GM19467 (cell line): ENCODE measurements at regions not wholly inside any gene's neighbourhood (a gene's known extent, or its start where the extent isn't known, plus 50 kb on each side); places are given as distances from the start of the nearest gene placed in this dataset.
"Not testable (repeated sequence)": the region's sequence is repeated elsewhere in the genome, so short reads cannot be mapped to it uniquely, and the experiment has no call there.

Source experiments
- ATAC-seq: cut with Tn5 transposase; IDR thresholded peaks from one replicate; pipeline ENCODE4 v1.9.1; 2021; ENCODE audit warnings: mild to moderate bottlenecking, moderate library complexity; ENCODE audit not compliant: unreplicated experiment

DNA sequence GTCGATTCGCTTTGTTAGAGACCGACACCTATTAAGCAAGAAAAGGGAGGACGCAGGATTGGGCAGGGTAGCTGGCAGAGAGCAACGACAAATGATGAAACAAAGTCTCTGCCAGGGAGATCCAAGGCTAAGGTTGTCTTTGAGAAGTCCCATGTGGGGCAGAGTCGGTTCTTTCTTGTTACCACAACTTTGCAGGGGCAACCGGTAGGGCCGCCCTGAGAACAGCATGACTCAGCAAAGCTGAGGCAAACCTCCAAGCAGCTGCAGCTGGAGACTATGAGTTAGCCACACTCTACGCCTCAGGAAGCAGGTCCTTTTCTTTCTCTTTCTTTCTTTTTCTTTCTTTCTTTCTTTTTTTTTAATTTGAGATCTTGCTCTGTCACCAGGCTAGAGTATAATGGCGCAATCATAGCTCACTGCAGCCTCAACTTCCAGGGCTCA, 452.3 kb upstream of the ID2 start:
- peak; percentile 85 for ATAC-seq

GRCh38 chr2:8230466-8230865, 451.4 kb upstream of the ID2 start:
- ATAC-seq = no peak

GRCh38 chr2:8231902-8232301, 450.0 kb upstream of the ID2 start:
- ATAC-seq = no peak

DNA sequence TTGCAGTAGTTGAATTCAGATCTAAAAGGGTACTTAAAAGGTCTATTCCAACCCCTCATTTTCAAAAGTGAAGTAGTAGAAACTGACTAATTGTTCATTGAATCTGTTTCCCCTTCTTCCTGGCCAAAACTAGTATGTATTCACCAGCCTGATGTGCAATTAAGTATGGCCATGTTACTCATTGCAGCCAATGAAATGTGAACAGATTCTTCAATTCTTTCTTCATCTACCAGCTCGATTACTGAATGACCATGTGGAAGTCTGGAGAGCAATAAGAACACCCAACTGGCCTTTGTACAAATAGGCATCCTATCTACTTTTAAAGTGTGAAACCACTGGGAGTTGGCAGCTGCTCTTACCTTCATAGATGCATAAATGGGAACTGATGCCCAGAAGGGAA, 449.0 kb upstream of the ID2 start:
- no peak for ATAC-seq

GRCh38 chr2:8234253-8234652, 447.6 kb upstream of the ID2 start:
- peak; percentile 20 for ATAC-seq

GRCh38 chr2:8234757-8235374, 447.0 kb upstream of the ID2 start:
- peak; percentile 95 for ATAC-seq

- no peak for ATAC-seq
Measured at GRCh38 chr2:8235419-8235818, 446.4 kb upstream of the ID2 start.

DNA sequence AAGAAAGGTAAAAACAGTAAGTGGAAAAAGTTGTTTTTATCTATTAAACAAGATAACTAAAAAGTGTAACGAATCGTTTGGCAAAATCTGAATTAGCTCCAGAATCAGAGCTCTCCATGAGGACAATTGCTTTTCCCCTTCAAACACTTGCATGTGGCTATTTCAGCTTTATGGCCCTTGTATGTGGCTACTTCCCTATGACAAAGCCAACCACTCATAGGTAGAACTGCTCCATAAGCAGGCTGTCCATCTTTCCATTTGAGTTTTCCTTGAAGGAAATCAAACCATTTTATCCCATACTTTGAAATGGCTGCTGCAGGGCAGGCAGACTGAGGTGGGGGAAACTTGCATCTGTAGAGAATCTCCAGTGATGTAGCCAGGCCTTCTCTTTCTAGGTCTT, 445.5 kb upstream of the ID2 start:
- ATAC-seq = no peak

DNA sequence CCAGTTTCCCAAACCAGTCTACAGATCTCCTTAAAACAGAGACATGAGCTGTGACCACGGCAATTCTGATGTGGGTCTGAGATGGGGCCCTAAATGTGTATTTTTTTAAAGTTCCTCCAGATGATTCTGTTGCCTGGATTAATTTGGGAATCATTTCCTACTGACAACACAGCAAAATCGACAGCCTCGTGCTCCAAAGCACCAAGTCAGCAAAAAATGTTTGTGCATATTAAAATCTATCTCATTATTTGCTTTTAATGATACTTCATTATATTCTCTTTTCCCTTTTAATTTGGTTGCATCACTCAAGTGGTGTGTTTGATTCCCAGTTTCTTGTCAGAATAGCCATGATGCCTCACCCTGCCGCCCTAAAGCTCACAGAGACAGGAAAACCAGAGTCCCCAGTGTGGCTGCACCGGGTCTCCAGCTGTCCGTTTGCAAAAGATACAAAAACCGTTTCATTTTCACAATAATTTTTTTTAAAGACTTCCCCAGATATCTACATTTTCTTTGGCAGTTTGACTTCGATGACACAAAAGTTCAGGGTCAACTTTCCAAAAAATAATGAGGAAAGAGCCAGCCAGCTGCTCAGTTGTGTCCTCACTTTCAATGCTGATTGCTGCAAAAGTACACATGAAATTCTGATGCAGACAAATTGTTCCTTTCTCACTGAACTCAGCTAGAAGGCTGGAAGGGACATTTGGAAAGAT, 443.2 kb upstream of the ID2 start:
- no peak for ATAC-seq

- ATAC-seq = no peak
Measured at GRCh38 chr2:8239531-8240088, 442.2 kb upstream of the ID2 start.

GRCh38 chr2:8241317-8241716, 440.5 kb upstream of the ID2 start:
- ATAC-seq = no peak

- ATAC-seq = no peak
Measured at GRCh38 chr2:8242739-8243138, 439.1 kb upstream of the ID2 start.

DNA sequence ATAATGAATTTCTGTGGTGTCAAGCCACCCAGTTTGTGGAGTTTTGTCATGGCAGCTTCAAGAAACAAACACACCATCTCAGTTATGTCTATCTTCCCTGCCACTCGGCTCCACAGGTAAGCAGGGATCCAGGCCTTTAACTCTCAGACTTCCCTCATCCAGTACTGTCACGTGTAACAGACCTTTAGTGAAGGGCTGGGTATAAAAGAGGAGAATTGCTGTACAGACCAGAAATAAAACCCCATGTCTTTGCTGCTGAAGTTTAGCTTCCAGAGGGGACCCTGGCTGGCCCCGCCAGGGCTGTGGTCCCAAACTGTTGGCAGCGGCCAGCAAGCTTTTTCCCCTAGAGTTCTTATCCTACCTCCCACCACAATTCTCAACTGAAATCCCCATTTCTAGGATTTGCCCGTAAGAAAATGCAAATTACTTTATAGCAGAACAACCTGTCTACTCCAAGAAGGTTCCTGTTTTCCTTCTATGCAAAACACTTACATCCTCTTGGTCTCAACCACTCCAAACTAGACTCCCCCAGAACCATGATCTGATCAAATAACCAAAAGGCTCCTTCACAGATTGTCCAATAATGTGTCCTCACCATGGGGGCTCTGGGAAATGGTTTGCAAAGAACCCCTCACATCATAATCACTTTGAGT, 438.0 kb upstream of the ID2 start:
- ATAC-seq = no peak

- no peak for ATAC-seq
Measured at GRCh38 chr2:8244639-8245038, 437.2 kb upstream of the ID2 start.

DNA sequence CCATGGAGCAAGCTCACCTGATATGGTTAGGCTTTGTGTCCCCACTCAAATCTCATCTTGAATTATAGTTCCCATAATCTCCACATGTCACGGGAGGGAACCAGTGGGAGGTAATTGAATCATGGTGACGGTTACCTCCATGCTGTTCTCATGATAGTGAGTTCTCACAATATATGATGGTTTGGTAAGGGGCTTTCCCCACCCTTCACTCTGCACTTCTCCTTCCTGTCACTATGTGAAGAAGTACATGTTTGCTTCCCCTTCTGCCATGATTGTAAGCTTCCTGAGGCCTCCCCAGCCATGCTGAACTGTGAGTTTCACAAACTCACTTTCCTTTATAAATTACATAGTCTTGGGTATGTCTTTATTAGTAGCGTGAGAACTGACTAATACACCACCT, 435.7 kb upstream of the ID2 start:
- no peak for ATAC-seq

- no peak for ATAC-seq
Measured at GRCh38 chr2:8247905-8248622, 433.8 kb upstream of the ID2 start.

- ATAC-seq = no peak
Measured at GRCh38 chr2:8248623-8248957, 433.3 kb upstream of the ID2 start.

GRCh38 chr2:8249141-8249540, 432.7 kb upstream of the ID2 start:
- no peak for ATAC-seq

GRCh38 chr2:8249769-8250168, 432.1 kb upstream of the ID2 start:
- ATAC-seq = no peak

DNA sequence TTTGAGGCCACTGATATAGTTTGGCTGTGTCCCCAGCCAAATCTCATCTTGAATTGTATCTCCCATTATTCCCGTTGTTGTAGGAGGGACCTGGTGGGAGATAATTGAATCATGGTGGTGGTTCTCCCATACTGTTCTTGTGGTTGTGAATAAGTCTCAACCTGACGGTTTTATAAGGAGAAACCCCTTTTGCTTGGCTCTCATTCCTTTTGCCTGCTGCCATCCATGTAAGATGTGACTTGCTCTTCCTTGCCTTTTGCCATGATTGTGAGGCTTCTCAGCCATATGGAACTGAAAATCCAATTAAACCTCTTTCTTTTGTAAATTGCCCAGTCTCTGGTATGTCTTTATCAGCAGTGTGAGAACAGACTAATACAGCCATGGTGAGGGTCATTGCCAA, 431.6 kb upstream of the ID2 start:
- ATAC-seq = not testable (repeated sequence)

DNA sequence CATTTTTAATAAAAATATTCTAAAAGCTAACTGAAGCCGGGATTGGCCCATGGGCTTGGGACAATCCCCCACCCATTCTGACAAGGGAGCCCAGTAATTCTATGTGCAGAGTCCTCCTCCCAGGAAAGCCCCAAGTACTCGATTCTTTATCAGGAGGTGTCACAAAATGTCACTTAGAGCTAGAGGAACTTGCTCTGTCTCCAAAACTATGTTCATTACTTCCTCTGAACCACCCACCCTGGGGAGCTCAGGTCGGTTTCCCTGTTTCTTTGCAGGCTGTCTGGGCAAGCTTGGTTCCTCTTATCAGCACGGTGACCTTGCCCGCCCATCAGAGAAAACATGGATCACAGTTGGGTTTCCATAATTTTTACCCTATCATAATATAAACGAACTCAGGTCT, 430.6 kb upstream of the ID2 start:
- no peak for ATAC-seq
